ENCODE measurements at regions not wholly inside any gene's neighbourhood (a gene's known extent, or its start where the extent isn't known, plus 50 kb on each side); places are given as distances from the start of the nearest gene placed in this dataset.

GRCh38 chr12:90301561-90302133, 593.0 kb upstream of the ATP2B1 start:
- no peak for DNase-seq

GRCh38 chr12:90301095-90301494, 592.5 kb upstream of the ATP2B1 start:
- DNase-seq: no peak

GRCh38 chr12:90299666-90300065, 591.0 kb upstream of the ATP2B1 start:
- DNase-seq: no peak

- no peak for DNase-seq
Observed at GRCh38 chr12:90299121-90299520, 590.5 kb upstream of the ATP2B1 start.

- no peak for DNase-seq
Observed at GRCh38 chr12:90298289-90298948, 589.8 kb upstream of the ATP2B1 start.

- DNase-seq: no peak
Observed at GRCh38 chr12:90295858-90296257, 587.2 kb upstream of the ATP2B1 start.

- no peak for DNase-seq
Observed at GRCh38 chr12:90292183-90292582, 583.5 kb upstream of the ATP2B1 start.

- no peak for DNase-seq
Observed at GRCh38 chr12:90290980-90291975, 582.6 kb upstream of the ATP2B1 start.

- DNase-seq: no peak
Observed at GRCh38 chr12:90287585-90287984, 578.9 kb upstream of the ATP2B1 start.

GRCh38 chr12:90281154-90281868, 572.7 kb upstream of the ATP2B1 start:
- DNase-seq: no peak

GRCh38 chr12:90280564-90281058, 572.0 kb upstream of the ATP2B1 start:
- DNase-seq: no peak

- DNase-seq: no peak
Observed at GRCh38 chr12:90280033-90280432, 571.4 kb upstream of the ATP2B1 start.

GRCh38 chr12:90275088-90275487, 566.5 kb upstream of the ATP2B1 start:
- DNase-seq: no peak

GRCh38 chr12:90274407-90274806, 565.8 kb upstream of the ATP2B1 start:
- no peak for DNase-seq

GRCh38 chr12:90268574-90268973, 559.9 kb upstream of the ATP2B1 start:
- DNase-seq: no peak

GRCh38 chr12:90262251-90262650, 553.6 kb upstream of the ATP2B1 start:
- no peak for DNase-seq

GRCh38 chr12:90261283-90261682, 552.6 kb upstream of the ATP2B1 start:
- DNase-seq: no peak

GRCh38 chr12:90260136-90260535, 551.5 kb upstream of the ATP2B1 start:
- no peak for DNase-seq

- DNase-seq: no peak
Observed at GRCh38 chr12:90257927-90258624, 549.4 kb upstream of the ATP2B1 start.

- DNase-seq: no peak
Observed at GRCh38 chr12:90254796-90255195, 546.2 kb upstream of the ATP2B1 start.

- DNase-seq: peak; percentile 43
Observed at GRCh38 chr12:90253674-90254181, 545.1 kb upstream of the ATP2B1 start.

GRCh38 chr12:90253136-90253535, 544.5 kb upstream of the ATP2B1 start:
- DNase-seq: no peak
